Fibroblast of the aortic adventitia (primary cell): ENCODE measurements at regions not wholly inside any gene's neighbourhood (a gene's known extent, or its start where the extent isn't known, plus 50 kb on each side); places are given as distances from the start of the nearest gene placed in this dataset.

Experiments used
- DNase-seq: peaks from one replicate; pipeline ENCODE4 v3.0.0-alpha.2; 2010; ENCODE audit warnings: low read depth
- H3K4me3 ChIP-seq: 2 replicates; pipeline ENCODE4 v1.5.1; 2011; ENCODE audit warnings: low read depth, mild to moderate bottlenecking, control low read depth, low read length, moderate library complexity
- CTCF ChIP-seq: IDR thresholded peaks from 2 replicates; pipeline ENCODE4 v1.5.1; 2011; ENCODE audit warnings: mild to moderate bottlenecking, low read length, control low read depth, inconsistent platforms; ENCODE audit not compliant: insufficient read depth

- no peak for DNase-seq
Measured at GRCh38 chr10:131797626-131798025, 103.2 kb upstream of the PPP2R2D start.

GRCh38 chr10:131799429-131799828 lies 101.4 kb upstream of the PPP2R2D start:
- no peak overlapping the region for H3K4me3 ChIP-seq
- DNase-seq = no peak
- TF ChIP-seq CTCF = no peak

More at GRCh38 chr10:131797626-131798025, 103.2 kb upstream of the PPP2R2D start:
- no peak overlapping the region for H3K4me3 ChIP-seq
- TF ChIP-seq CTCF = no peak

DNA sequence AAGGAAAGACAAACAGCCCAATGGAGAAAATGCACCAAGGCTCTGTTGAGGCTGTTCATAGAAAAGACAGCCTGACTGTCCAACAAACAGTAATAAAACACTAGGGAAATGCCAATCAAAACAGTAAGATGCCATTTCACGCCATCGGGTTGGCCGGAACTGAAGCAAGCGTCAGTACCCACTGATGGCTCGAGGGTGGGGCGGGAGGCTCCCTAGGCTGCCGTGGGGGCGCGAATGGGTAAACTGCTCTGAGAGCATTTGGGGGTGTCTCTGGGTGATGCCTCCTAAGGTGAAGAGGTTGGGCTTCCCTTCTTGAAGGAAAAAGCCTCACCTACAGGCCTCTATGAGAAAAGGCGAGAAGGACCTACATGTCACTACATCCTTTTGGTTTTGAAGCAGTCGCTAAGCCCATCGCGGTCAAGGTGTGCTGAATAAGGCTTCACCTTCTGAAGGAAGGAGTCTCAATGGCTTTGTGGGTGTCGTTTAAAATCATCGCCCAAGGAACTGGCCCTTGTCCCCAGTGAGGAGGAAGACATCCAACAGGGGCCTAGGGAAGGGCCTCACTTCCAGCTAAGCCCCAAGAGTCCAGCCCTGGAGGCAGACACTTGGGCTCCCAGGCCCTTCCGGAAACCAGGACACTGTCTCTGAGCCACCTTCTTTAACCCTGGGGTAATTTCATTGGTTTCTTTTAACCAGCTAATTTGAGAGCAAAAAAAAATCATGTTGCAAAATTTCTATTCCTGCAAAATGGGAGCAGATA lies 98.5 kb upstream of the PPP2R2D start:
- no peak for TF ChIP-seq CTCF
- no peak for DNase-seq
- no peak overlapping the region for H3K4me3 ChIP-seq

GRCh38 chr10:131802996-131803395 lies 97.8 kb upstream of the PPP2R2D start:
- H3K4me3 ChIP-seq = no peak overlapping the region
- no peak for DNase-seq
- TF ChIP-seq CTCF = no peak

- no peak for TF ChIP-seq CTCF
- H3K4me3 ChIP-seq = no peak overlapping the region
- DNase-seq = no peak
Measured at GRCh38 chr10:131803860-131804425, 96.9 kb upstream of the PPP2R2D start.

GRCh38 chr10:131804551-131805295 lies 96.1 kb upstream of the PPP2R2D start:
- H3K4me3 ChIP-seq = no peak overlapping the region
- no peak for DNase-seq
- no peak for TF ChIP-seq CTCF
